PC-3 (cell line): ENCODE measurements at regions not wholly inside any gene's neighbourhood (a gene's known extent, or its start where the extent isn't known, plus 50 kb on each side); places are given as distances from the start of the nearest gene placed in this dataset.

Experiments
- EZH2 ChIP-seq: fragments of 300-600 bp; sonication (generic); IDR thresholded peaks from one replicate; pipeline ENCODE4 v1.6.1; 2017; ENCODE audit warnings: antibody characterized with exemption, mild to moderate bottlenecking, low read length; ENCODE audit not compliant: unreplicated experiment
- EZH2phosphoT487 ChIP-seq: fragments of 300-600 bp; sonication (generic); IDR thresholded peaks from 2 replicates; pipeline ENCODE4 v1.6.1; 2018; ENCODE audit warnings: mild to moderate bottlenecking, antibody characterized with exemption, low read length, borderline replicate concordance
- TF ChIP-seq, protein P1 (sequence below): fragments of 300-600 bp; sonication (generic); conservative IDR thresholded peaks from 2 replicates; pipeline ENCODE4 v1.5.1; 2017; ENCODE audit warnings: antibody characterized with exemption, low read depth, mild to moderate bottlenecking, low read length

DNA sequence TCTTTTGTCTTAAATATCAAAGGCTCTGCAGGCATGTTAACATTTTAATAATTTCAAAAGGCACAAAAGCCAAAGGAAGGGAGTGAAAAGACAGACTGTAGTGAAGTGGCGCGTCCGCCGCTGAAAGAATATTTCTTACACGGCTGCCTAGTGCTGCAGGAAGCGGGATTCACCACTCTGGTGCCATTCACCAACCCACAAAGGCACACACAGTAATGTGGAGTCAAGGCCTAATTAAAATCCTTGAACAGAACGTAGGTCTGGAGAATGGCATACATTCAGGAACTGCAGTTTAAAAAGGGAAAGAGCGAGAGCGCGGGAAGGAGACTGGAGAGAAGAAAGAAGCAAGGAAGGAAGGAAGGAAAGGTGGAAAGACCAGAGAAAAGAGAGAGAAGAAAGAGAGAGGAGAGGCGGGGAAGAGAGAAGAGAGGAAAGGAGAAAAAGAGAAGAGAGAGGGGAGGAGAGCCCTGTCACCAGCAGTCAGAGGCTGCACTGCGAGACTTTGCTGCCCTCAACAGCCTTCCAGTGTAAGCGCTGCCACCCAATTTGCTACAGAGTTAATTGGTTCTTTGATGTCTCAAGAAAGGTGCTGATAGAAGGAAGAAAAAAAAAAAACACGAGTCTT is 554.0 kb downstream of the MDFIC start:
- TF ChIP-seq, protein P1, sequence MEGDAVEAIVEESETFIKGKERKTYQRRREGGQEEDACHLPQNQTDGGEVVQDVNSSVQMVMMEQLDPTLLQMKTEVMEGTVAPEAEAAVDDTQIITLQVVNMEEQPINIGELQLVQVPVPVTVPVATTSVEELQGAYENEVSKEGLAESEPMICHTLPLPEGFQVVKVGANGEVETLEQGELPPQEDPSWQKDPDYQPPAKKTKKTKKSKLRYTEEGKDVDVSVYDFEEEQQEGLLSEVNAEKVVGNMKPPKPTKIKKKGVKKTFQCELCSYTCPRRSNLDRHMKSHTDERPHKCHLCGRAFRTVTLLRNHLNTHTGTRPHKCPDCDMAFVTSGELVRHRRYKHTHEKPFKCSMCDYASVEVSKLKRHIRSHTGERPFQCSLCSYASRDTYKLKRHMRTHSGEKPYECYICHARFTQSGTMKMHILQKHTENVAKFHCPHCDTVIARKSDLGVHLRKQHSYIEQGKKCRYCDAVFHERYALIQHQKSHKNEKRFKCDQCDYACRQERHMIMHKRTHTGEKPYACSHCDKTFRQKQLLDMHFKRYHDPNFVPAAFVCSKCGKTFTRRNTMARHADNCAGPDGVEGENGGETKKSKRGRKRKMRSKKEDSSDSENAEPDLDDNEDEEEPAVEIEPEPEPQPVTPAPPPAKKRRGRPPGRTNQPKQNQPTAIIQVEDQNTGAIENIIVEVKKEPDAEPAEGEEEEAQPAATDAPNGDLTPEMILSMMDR = peak; percentile 44; the same call in 1 of the 2 replicates
- no peak for TF ChIP-seq EZH2phosphoT487
- no peak for TF ChIP-seq EZH2
